Mesenchymal stem cell (in vitro differentiated cells and primary cell): ENCODE measurements at regions not wholly inside any gene's neighbourhood (a gene's known extent, or its start where the extent isn't known, plus 50 kb on each side); places are given as distances from the start of the nearest gene placed in this dataset.

Experiments
- DNase-seq: peaks from one replicate; pipeline ENCODE4 v3.0.0-alpha.2; 2013
- H2AFZ ChIP-seq: one replicate; pipeline ENCODE4 v1.6.1; 2013; ENCODE audit warnings: low read depth, mild to moderate bottlenecking, control low read depth, inconsistent platforms, low read length, moderate library complexity
- H2AK5ac ChIP-seq: 2 replicates; pipeline ENCODE4 v1.6.1; 2013; ENCODE audit warnings: low read length, moderate library complexity, mild to moderate bottlenecking, inconsistent platforms; ENCODE audit not compliant: severe bottlenecking
- H2BK120ac ChIP-seq: one replicate; pipeline ENCODE4 v1.6.1; 2013; ENCODE audit warnings: low read depth, mild to moderate bottlenecking, inconsistent platforms, low read length, moderate library complexity
- H2BK12ac ChIP-seq, 2 experiments: one replicate each; pipeline ENCODE4 v1.6.1; 2013; ENCODE audit warnings: inconsistent platforms in 2 of 2, low read length in 2 of 2, mild to moderate bottlenecking in 2 of 2, moderate library complexity in 2 of 2, control low read depth in 1 of 2
- H2BK15ac ChIP-seq: one replicate; pipeline ENCODE4 v1.6.1; 2013; ENCODE audit warnings: mild to moderate bottlenecking, low read depth, inconsistent platforms; ENCODE audit not compliant: poor library complexity, severe bottlenecking
- H2BK5ac ChIP-seq: 2 replicates; pipeline ENCODE4 v1.6.1; 2013; ENCODE audit warnings: low read depth, mild to moderate bottlenecking, low read length, control low read depth, inconsistent platforms; ENCODE audit not compliant: poor library complexity, severe bottlenecking
- H3K14ac ChIP-seq, 2 experiments: one replicate each; pipeline ENCODE4 v1.6.1; 2013; ENCODE audit warnings: inconsistent platforms in 2 of 2, low read length in 2 of 2, control low read depth in 1 of 2, mild to moderate bottlenecking in 1 of 2, moderate library complexity in 1 of 2
- H3K18ac ChIP-seq, 2 experiments: one replicate each; pipeline ENCODE4 v1.6.1; 2013; ENCODE audit warnings: inconsistent platforms in 2 of 2, low read length in 2 of 2, control low read depth in 1 of 2, low read depth in 1 of 2, mild to moderate bottlenecking in 1 of 2
- H3K23ac ChIP-seq, 2 experiments: one replicate each; pipeline ENCODE4 v1.6.1; 2013; ENCODE audit warnings: inconsistent platforms in 2 of 2, low read length in 2 of 2, mild to moderate bottlenecking in 2 of 2, moderate library complexity in 2 of 2, control low read depth in 1 of 2
- H3K27ac ChIP-seq: 2 replicates; pipeline ENCODE4 v1.5.1; 2013; ENCODE audit warnings: mild to moderate bottlenecking, moderate library complexity, low read length, control low read depth, inconsistent platforms; ENCODE audit not compliant: poor library complexity, severe bottlenecking
- H3K27me3 ChIP-seq, 2 experiments: 2 replicates each; pipeline versions ENCODE4 v1.6.1 to v1.7.0; 2013; ENCODE audit warnings: low read length in 2 of 2, mild to moderate bottlenecking in 2 of 2, moderate library complexity in 2 of 2, control low read depth in 1 of 2, inconsistent platforms in 1 of 2; ENCODE audit not compliant: control insufficient read depth in 1 of 2, insufficient read depth in 1 of 2
- H3K36me3 ChIP-seq, 2 experiments: 2 replicates each; pipeline versions ENCODE4 v1.6.1 to v1.7.0; 2013; ENCODE audit warnings: low read length in 2 of 2, control low read depth in 1 of 2, inconsistent platforms in 1 of 2, low read depth in 1 of 2, mild to moderate bottlenecking in 1 of 2; ENCODE audit not compliant: insufficient read depth in 2 of 2, control insufficient read depth in 1 of 2
- H3K4ac ChIP-seq, 2 experiments: one replicate each; pipeline ENCODE4 v1.6.1; 2013; ENCODE audit warnings: inconsistent platforms in 2 of 2, low read length in 2 of 2, mild to moderate bottlenecking in 2 of 2, moderate library complexity in 2 of 2, control low read depth in 1 of 2, low read depth in 1 of 2
- H3K4me1 ChIP-seq: 2 replicates; pipeline ENCODE4 v1.6.1; 2013; ENCODE audit warnings: low read depth, low read length, control low read depth; ENCODE audit not compliant: control insufficient read depth, insufficient read depth
- H3K4me2 ChIP-seq: 2 replicates; pipeline ENCODE4 v1.6.1; 2013; ENCODE audit warnings: low read length, mild to moderate bottlenecking, inconsistent platforms; ENCODE audit not compliant: poor library complexity, severe bottlenecking
- H3K4me3 ChIP-seq, 2 experiments: 2 replicates each; pipeline versions ENCODE4 v1.5.1 to v1.7.0; 2013; ENCODE audit warnings: low read length in 2 of 2, mild to moderate bottlenecking in 2 of 2, control low read depth in 1 of 2, low read depth in 1 of 2; ENCODE audit not compliant: insufficient read depth in 1 of 2
- H3K79me1 ChIP-seq: replicated peaks from 2 replicates; pipeline ENCODE4 v1.6.1; 2013; ENCODE audit warnings: mild to moderate bottlenecking, control low read depth, low read length, inconsistent platforms; ENCODE audit not compliant: poor library complexity, severe bottlenecking
- H3K9ac ChIP-seq: 2 replicates; pipeline ENCODE4 v1.7.0; 2013; ENCODE audit warnings: mild to moderate bottlenecking, low read length, moderate library complexity
- H3K9me3 ChIP-seq: 2 replicates; pipeline ENCODE4 v1.7.0; 2013; ENCODE audit warnings: mild to moderate bottlenecking, low read length; ENCODE audit not compliant: control insufficient read depth
- H4K8ac ChIP-seq: one replicate; pipeline ENCODE4 v1.6.1; 2013; ENCODE audit warnings: inconsistent platforms, mild to moderate bottlenecking, low read length, moderate library complexity
- H4K91ac ChIP-seq: one replicate; pipeline ENCODE4 v1.6.1; 2013; ENCODE audit warnings: mild to moderate bottlenecking, low read length, inconsistent platforms
- WGBS: methylation state at CpG from one replicate; pipeline ENCODE4 v1.1.7; 2013; ENCODE audit warnings: mixed read lengths; 5-methylcytosine and 5-hydroxymethylcytosine counted together

DNA sequence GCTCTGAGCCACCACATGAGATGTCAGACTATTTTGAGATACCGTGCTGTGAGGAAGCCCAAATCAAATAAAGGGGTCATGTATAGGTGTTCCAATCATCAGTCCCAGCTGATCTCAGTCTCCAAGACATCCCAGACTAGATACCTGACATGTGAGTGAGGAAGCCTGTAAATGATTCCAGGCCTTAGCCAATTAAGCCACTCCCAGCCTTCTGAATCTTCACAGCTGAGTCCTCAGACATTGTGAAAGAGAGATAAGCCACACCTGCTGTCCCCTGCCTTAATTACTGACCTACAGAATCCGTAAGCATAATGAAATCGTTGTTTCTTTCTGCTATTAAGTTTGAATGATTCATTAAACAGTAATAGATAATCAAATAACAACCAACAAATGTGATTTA, 671.4 kb downstream of the ZNF674 start:
- no peak overlapping the region for H2BK15ac ChIP-seq
- H2AFZ ChIP-seq: no peak overlapping the region
- H3K14ac ChIP-seq: no peak overlapping the region
- no peaks in the 10 kb centered on the region for H3K4me1 ChIP-seq
- H3K4ac ChIP-seq: no peak overlapping the region
- no peak overlapping the region for H2BK5ac ChIP-seq
- no peak overlapping the region for H3K18ac ChIP-seq
- no peak overlapping the region for H3K4me2 ChIP-seq
- H3K27ac ChIP-seq: no peak overlapping the region
- H3K27me3 ChIP-seq: peaks cover 0 to 66% of the 10 kb centered on the region in 2 experiments
- no peak overlapping the region for H2BK120ac ChIP-seq
- H3K9me3 ChIP-seq: no peaks in the 10 kb centered on the region
- H2AK5ac ChIP-seq: no peak overlapping the region
- H3K4me3 ChIP-seq: no peak overlapping the region
- no peak for DNase-seq
- H3K79me1 ChIP-seq: no peaks in the 10 kb centered on the region
- H2BK12ac ChIP-seq: no peak overlapping the region
- no peaks in the 10 kb centered on the region for H3K36me3 ChIP-seq
- 75% methylated on average over 1 of the region's 3 CpGs for WGBS
- H4K8ac ChIP-seq: no peak overlapping the region
- H3K23ac ChIP-seq: no peak overlapping the region
- H3K9ac ChIP-seq: no peak overlapping the region
- H4K91ac ChIP-seq: no peak overlapping the region

DNA sequence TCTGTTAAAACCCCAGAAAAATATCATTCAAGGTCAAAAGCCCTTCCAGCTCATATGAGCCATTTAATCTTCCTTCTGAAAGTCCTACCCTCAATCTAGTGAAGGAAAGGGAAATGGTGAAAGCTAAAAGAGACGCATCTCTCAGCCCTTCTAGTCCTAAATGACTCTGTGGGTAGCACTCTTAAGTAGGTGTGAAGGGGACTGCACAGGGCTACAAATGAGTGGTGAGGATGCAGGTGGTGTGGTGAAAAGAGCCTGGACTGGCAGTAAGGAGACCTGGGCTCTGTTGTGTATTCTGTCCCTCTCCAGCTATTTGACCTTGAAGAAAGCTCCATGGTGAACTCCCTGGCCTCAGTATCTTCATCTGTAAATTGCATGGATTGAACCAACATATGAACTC, 671.8 kb upstream of the DIPK2B start:
- no peak overlapping the region for H3K9ac ChIP-seq
- no peak overlapping the region for H3K27ac ChIP-seq
- H2BK5ac ChIP-seq: no peak overlapping the region
- H4K8ac ChIP-seq: no peak overlapping the region
- H3K14ac ChIP-seq: no peak overlapping the region
- peaks cover 0 to 77% of the 10 kb centered on the region in 2 experiments for H3K27me3 ChIP-seq
- H2AFZ ChIP-seq: no peak overlapping the region
- no peak overlapping the region for H3K4me2 ChIP-seq
- H3K79me1 ChIP-seq: no peaks in the 10 kb centered on the region
- H3K4me3 ChIP-seq: no peak overlapping the region
- H3K23ac ChIP-seq: no peak overlapping the region
- DNase-seq: no peak
- H2BK15ac ChIP-seq: no peak overlapping the region
- H4K91ac ChIP-seq: no peak overlapping the region
- no peaks in the 10 kb centered on the region for H3K9me3 ChIP-seq
- no peak overlapping the region for H2BK120ac ChIP-seq
- no peaks in the 10 kb centered on the region for H3K36me3 ChIP-seq
- H3K4ac ChIP-seq: no peak overlapping the region
- H3K18ac ChIP-seq: no peak overlapping the region
- no peak overlapping the region for H2BK12ac ChIP-seq
- 100% methylated on average over 1 of the region's 1 CpG for WGBS
- no peak overlapping the region for H2AK5ac ChIP-seq
- H3K4me1 ChIP-seq: no peaks in the 10 kb centered on the region

DNA sequence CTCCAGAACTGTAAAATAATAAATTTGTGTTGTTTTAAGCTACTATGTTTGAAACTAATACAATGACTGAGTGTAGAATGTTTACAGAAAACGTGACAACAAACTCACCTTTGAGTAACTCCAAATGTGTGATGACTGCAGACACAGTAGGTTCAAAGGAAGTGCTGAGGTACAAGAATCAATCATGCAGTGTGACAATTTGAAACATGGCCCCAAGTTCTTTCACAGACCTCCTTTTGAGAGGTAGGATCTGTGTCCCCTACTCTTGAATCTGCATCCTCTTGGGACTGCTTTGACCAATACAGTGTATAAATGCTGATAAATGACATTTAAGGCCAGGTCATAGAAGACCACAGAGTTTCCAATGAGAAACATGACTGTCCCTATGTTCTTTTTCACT, 667.7 kb upstream of the DIPK2B start:
- no peak overlapping the region for H3K9ac ChIP-seq
- DNase-seq: no peak
- peaks cover 0 to 81% of the 10 kb centered on the region in 2 experiments for H3K27me3 ChIP-seq
- no peak overlapping the region for H2AFZ ChIP-seq
- no peaks in the 10 kb centered on the region for H3K4me1 ChIP-seq
- H2BK12ac ChIP-seq: no peak overlapping the region
- no peak overlapping the region for H3K23ac ChIP-seq
- H4K8ac ChIP-seq: no peak overlapping the region
- no peak overlapping the region for H3K18ac ChIP-seq
- no peak overlapping the region for H3K4ac ChIP-seq
- H2BK15ac ChIP-seq: no peak overlapping the region
- no peak overlapping the region for H2BK120ac ChIP-seq
- no peaks in the 10 kb centered on the region for H3K79me1 ChIP-seq
- WGBS: 56% methylated on average over 1 of the region's 1 CpG
- H3K36me3 ChIP-seq: no peaks in the 10 kb centered on the region
- H4K91ac ChIP-seq: no peak overlapping the region
- H3K9me3 ChIP-seq: no peaks in the 10 kb centered on the region
- no peak overlapping the region for H3K4me2 ChIP-seq
- H2AK5ac ChIP-seq: no peak overlapping the region
- H3K4me3 ChIP-seq: no peak overlapping the region
- no peak overlapping the region for H3K27ac ChIP-seq
- no peak overlapping the region for H3K14ac ChIP-seq
- no peak overlapping the region for H2BK5ac ChIP-seq

DNA sequence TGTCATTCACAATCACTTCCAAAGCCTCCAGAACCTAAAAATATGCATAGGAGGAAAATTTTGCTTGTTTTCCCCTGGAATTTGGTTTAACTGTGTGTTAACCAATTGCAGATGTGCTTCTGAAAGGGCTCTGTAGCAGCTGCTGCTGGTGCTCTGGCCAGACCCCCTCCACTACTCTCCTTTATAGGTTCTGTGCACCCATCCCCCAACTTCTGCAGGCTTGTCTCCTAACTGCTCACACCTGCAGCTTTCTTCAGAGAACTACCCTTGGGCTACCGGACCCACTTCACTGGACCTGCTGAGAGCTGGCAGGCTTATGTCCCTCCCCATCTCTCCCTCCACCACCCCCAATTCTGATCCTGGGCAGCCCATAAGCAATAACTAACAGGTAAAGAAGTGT, 662.1 kb upstream of the DIPK2B start:
- Histone ChIP-seq H3K14ac (no peak overlapping the region), H3K27ac (no peak overlapping the region), H4K8ac (no peak overlapping the region), H2BK5ac (no peak overlapping the region), H2BK15ac (no peak overlapping the region), H3K4me2 (no peak overlapping the region), H3K9ac (no peak overlapping the region), H3K23ac (no peak overlapping the region), H3K4me1 (no peaks in the 10 kb centered on the region), H2AFZ (no peak overlapping the region), H3K79me1 (no peaks in the 10 kb centered on the region), H3K4ac (no peak overlapping the region), H2AK5ac (no peak overlapping the region), H3K9me3 (no peaks in the 10 kb centered on the region), H4K91ac (no peak overlapping the region), H2BK120ac (no peak overlapping the region), H2BK12ac (no peak overlapping the region), H3K36me3 (no peaks in the 10 kb centered on the region), H3K18ac (no peak overlapping the region), H3K27me3 (peaks cover 0 to 81% of the 10 kb centered on the region in 2 experiments), H3K4me3 (no peak overlapping the region)
- DNase-seq: no peak
- 75% methylated on average over 1 of the region's 1 CpG for WGBS
